GM12875 (cell line): ENCODE measurements at regions not wholly inside any gene's neighbourhood (a gene's known extent, or its start where the extent isn't known, plus 50 kb on each side); places are given as distances from the start of the nearest gene placed in this dataset.

Experiments
- H3K4me3 ChIP-seq: one replicate; pipeline ENCODE4 v1.5.1; 2011; ENCODE audit warnings: low read depth, low read length, control low read depth
- TF ChIP-seq, protein P1 (sequence below): IDR thresholded peaks from 2 replicates; pipeline ENCODE4 v1.5.1; 2011; ENCODE audit warnings: low read depth, mild to moderate bottlenecking, control low read depth, inconsistent platforms, low read length, moderate library complexity, borderline replicate concordance; ENCODE audit not compliant: insufficient read depth

DNA sequence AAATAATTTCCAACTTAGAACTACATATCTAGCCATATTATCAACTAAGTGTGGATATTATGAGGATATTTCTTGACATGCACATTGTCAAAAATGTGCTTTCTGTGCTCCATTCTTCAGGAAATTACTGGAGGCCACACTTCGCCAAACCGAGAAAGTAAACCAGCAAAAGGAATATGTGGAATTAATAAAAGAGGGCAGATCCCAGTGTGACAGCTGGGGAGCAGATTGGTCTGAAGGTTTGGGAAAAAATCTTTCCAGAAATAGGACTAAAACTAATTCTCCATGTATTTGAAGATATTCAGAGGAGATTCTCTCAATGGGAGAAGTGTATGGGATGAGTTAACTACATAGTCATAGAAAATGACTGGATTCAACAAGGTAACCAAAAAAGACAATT, 546.9 kb upstream of the API5 start:
- TF ChIP-seq, protein P1, sequence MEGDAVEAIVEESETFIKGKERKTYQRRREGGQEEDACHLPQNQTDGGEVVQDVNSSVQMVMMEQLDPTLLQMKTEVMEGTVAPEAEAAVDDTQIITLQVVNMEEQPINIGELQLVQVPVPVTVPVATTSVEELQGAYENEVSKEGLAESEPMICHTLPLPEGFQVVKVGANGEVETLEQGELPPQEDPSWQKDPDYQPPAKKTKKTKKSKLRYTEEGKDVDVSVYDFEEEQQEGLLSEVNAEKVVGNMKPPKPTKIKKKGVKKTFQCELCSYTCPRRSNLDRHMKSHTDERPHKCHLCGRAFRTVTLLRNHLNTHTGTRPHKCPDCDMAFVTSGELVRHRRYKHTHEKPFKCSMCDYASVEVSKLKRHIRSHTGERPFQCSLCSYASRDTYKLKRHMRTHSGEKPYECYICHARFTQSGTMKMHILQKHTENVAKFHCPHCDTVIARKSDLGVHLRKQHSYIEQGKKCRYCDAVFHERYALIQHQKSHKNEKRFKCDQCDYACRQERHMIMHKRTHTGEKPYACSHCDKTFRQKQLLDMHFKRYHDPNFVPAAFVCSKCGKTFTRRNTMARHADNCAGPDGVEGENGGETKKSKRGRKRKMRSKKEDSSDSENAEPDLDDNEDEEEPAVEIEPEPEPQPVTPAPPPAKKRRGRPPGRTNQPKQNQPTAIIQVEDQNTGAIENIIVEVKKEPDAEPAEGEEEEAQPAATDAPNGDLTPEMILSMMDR, result no peak
- no peak overlapping the region for H3K4me3 ChIP-seq

DNA sequence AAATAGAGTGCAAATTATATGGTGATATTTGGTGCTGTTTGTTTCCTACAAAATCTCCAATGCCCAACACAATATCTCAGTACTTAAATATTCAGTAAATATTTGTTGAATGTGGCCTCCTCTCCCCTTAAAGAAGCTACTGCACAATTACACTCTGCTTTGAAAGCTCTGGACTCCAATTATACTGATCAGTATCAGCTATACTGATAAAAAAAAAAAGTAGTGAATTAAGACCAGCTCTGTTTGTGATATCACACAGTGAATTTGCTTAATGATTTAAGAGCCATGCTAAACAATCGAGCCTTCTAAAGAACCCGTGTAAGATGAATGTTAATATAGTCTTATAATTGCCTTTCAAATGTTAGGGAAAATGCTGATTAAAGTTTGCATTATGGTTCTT, 543.2 kb upstream of the API5 start:
- H3K4me3 ChIP-seq, result no peak overlapping the region
- TF ChIP-seq, protein P1, result no peak

DNA sequence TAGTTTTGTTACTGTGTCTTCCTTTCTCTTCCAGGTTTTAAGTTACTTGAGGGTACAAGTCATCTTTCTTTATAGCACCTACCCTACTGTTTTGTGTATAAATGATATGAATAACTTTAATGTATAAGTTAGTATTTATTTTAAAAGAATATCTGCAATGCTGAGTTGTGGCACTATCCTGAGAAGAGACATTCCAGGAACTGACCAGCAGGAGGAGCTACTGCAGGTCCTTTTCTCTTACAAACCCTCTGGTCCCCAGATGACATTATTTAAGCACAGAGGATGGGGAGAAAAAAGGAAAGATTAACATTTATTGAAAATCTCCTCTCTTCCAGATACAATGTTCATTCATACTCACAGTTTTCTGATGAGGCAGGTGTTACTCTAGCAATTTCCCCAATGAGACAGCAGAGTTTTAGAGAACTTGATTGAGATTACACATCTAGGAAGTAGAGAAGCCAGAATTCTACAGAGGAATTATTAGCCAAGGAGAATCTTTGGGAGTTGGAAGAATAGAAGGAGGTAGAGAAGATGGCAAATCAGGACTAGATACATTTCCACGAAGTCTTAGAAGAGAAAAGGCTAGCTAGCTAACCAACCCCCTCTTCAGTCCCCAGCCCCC, 541.2 kb upstream of the API5 start:
- TF ChIP-seq, protein P1, result peak; percentile 51
- H3K4me3 ChIP-seq, result no peak overlapping the region

DNA sequence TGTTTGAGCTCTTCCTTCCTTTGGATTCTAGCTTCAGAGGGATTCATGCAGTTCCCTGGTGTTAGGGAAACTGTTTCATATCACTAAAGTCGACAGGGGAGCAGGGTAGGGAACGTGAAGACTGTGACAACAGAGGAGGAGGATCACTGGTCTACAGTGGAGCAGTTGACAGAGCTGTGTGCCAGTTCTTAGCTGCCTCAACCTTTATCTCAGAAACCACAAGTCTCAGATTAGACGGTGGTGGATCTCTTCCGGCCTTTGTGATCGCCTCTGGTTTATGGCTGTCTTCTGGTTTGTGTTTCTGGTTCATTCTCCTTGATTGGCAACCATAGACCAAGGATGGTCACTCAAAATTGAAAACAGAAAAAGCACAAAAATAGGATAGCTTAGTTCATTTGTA, 538.9 kb upstream of the API5 start:
- TF ChIP-seq, protein P1, result no peak
- H3K4me3 ChIP-seq, result no peak overlapping the region

DNA sequence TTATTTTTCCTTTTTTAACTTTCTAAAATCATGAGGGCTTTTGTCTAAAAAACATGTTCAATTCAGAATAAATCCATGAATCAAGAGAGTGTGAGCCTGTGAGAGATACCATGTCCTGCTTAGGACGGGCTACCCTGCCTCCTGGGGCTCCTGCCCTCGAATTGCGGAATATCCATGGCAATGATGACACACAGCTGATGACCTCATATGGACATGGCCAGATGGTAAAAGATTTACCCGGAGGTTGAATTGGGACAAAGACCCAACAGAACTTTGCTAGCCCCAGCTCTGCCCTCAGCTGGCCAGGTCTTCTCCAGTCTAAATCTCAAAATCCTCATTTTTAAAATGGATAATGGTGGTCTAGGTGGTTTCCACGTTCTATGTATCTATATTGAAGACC, 538.1 kb upstream of the API5 start:
- TF ChIP-seq, protein P1, result no peak
- no peak overlapping the region for H3K4me3 ChIP-seq

DNA sequence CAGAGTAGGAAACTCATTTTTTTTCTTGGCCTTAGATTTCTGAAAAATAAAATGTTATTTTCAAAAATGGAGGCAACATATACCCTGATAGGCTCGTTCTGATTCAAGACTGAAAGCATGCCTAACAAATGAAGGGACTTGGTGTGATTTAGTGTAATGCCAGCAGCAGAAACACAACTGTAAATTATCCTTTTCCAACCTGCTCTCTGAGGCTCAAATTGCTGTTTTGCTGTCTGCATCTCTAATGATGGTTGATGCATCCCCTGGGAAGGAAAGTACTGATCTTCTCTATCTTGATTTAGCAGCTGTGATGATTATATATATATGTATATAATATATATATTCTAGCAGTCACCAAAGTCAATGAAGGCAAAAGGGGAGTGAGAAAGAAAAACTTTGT, 537.2 kb upstream of the API5 start:
- H3K4me3 ChIP-seq, result no peak overlapping the region
- TF ChIP-seq, protein P1, result no peak

DNA sequence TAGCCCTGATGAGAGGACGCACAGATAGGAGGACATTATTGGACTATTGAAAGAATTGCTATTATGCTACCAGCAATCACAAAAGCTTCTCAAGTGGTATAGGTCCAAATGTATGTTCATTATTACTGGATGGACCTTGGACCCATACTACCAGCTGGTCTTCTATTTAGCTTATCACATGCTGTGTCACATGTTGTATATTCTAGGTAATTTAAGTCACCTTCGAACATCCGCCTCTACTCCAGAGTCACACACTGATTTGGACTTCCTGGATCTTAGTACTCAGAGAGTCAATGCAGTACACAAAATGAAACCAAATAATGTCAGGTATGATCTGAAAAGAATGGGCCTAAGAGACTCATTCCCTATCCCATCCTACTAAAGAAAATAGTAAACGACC, 534.0 kb upstream of the API5 start:
- no peak overlapping the region for H3K4me3 ChIP-seq
- TF ChIP-seq, protein P1, result no peak
